K562 (cell line): ENCODE measurements at regions not wholly inside any gene's neighbourhood (a gene's known extent, or its start where the extent isn't known, plus 50 kb on each side); places are given as distances from the start of the nearest gene placed in this dataset.

ENCODE experiments used
- CHD4 ChIP-seq: fragments of 200-600 bp; sonication (generic); IDR thresholded peaks from 3 replicates; pipeline ENCODE4 v1.6.1; 2012; ENCODE audit warnings: low read depth, mild to moderate bottlenecking, mixed read lengths, low read length, inconsistent platforms; ENCODE audit not compliant: insufficient read depth, insufficient replicate concordance, poor library complexity, severe bottlenecking
- CXXC5 ChIP-seq: fragments of 250-450 bp; sonication (Bioruptor Pico); IDR thresholded peaks from 2 replicates; pipeline ENCODE4 v1.8.0; 2022; ENCODE audit warnings: inconsistent platforms, mild to moderate bottlenecking, moderate library complexity
- MAZ ChIP-seq, 2 experiments: fragments of 450-650 bp in 1 of 2; sonication (generic) in 1 of 2; formaldehyde crosslinking; IDR thresholded peaks in 1 of 2; conservative IDR thresholded peaks in 1 of 2; 2 replicates each; pipeline versions ENCODE4 v1.4.0 to v1.5.0; 2020; ENCODE audit warnings: mild to moderate bottlenecking in 1 of 2, missing genetic modification reagents in 1 of 2
- RREB1 ChIP-seq: fragments of 250-450 bp; sonication (Bioruptor Pico); IDR thresholded peaks from 2 replicates; pipeline ENCODE4 v1.4.0; 2020

- TF ChIP-seq RREB1 = 0 out of 2 replicates have a peak, but pooled peaks have one; percentile 22
- TF ChIP-seq CHD4 = no peak
- peak; percentile 43 for TF ChIP-seq CXXC5 (CRISPR knock-in tag)
- 0 out of 4 replicates have a peak, but pooled peaks have one; percentile 13 to 25 for TF ChIP-seq MAZ (CRISPR knock-in tag; conservative IDR thresholded peaks at IDR 0.05 in 1 of 2, IDR thresholded peaks at IDR 0.05 in 1 of 2)
Measured at GRCh38 chr7:106423111-106423510, 138.3 kb upstream of the NAMPT start (continued).
